ENCODE measurements at regions not wholly inside any gene's neighbourhood (a gene's known extent, or its start where the extent isn't known, plus 50 kb on each side); places are given as distances from the start of the nearest gene placed in this dataset.

DNA sequence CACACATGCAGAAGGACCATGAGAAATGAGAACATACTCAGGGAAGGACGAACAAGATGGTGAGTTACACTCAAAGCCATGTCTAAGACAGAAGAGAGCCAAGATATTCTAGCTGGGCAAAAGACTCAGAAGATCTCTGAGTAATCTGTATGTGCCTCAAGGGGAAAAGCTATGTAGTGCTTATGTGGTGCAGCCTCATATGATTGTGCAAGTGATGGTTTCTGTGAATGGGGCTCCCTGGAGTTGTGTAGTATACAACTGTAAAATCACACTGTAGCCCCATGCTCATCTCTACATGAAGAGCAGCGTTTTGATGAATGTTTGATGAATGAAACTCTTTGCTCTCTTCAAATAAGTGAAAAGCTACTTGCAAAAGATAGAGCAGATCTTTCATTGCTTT, 57.5 kb downstream of the OSR1 start:
- no peak overlapping the region for H3K27ac Mint-ChIP-seq
- no peak for ATAC-seq
- no peaks in the 10 kb centered on the region for H3K4me1 Mint-ChIP-seq
- peaks cover 0 to 10% (median 3%) of the 10 kb centered on the region in 9 donors for H3K9me3 Mint-ChIP-seq
- H3K36me3 Mint-ChIP-seq: peaks cover 7 to 12% (median 9%) of the 10 kb centered on the region in 3 donors
- DNase-seq: no peak
- no peaks in the 10 kb centered on the region for H3K27me3 Mint-ChIP-seq
- H3K4me3 Mint-ChIP-seq: no peak overlapping the region
- POLR2A ChIA-PET: no interaction called here

DNA sequence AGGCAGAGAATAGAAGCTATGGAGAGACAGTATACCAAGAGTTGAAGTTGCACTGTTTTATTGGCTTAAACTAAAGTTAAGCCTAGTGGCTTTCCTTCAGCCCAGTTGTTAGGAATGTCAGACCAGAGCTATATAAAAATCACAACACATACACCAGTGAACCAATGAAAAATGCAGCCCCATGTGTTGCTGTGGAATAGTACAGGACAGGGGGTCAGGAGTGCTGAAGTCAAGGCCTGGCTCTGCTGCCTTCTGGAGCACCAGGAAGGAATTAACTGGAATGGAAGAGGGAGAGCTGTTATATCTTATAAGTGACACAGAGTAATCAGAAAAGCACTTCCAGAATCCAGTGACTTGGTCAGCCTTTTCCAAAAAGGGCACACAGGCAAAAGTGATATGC, 58.9 kb downstream of the OSR1 start:
- DNase-seq (no peak), ATAC-seq (no peak)
- Mint-ChIP-seq H3K9me3 (peaks cover 0 to 3% (median 0%) of the 10 kb centered on the region in 9 donors), H3K27me3 (no peaks in the 10 kb centered on the region), H3K4me3 (no peak overlapping the region), H3K4me1 (no peaks in the 10 kb centered on the region), H3K27ac (no peak overlapping the region), H3K36me3 (peaks cover 0 to 3% (median 0%) of the 10 kb centered on the region in 3 donors)
- POLR2A ChIA-PET: no interaction called here

DNA sequence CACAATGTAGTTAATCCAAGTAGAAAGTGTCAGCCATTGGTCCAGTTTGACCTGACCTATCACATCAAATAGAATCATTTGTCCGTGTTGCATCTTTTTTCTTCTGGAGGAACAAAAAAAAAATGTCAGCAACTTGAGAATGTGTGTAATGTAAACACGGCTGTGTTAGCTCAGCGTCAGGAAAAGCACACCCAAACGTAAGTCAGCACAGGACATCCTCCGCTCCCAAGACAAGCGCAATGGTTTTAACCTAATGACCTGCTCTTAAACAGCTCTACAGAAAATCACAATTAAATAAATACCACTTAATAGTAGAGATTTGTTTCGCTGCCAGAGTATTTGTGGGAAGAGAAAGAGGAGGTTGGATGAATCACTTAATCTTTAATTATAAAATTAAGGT, 59.4 kb downstream of the OSR1 start:
- H3K27ac Mint-ChIP-seq: no peak overlapping the region
- H3K4me3 Mint-ChIP-seq: no peak overlapping the region
- peaks cover 0 to 2% (median 0%) of the 10 kb centered on the region in 9 donors for H3K9me3 Mint-ChIP-seq
- DNase-seq (no peak), ATAC-seq (no peak)
- H3K27me3 Mint-ChIP-seq: no peaks in the 10 kb centered on the region
- POLR2A ChIA-PET: no interaction called here
- H3K4me1 Mint-ChIP-seq: no peaks in the 10 kb centered on the region
- H3K36me3 Mint-ChIP-seq: peaks cover 0 to 2% (median 0%) of the 10 kb centered on the region in 3 donors

DNA sequence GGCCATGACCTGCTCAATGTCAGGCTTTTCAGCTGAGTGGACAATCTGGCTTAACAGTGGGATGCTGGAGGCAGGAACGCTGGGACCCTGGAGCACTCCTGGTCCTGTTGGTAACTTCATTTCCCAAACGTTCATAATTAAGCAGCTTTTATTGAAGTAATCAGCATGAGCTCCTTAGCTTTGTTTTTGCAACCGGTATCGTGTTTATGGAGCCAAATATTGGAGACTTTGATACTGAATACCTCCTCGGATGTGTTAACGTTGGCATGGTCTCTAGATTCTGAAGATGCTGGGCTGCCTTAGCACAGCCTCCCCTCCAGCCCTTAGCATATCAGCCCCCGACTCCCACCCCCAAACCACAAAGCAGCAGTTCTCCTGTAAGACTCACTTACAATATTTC, 60.7 kb downstream of the OSR1 start:
- H3K4me3 Mint-ChIP-seq: no peak overlapping the region
- H3K27me3 Mint-ChIP-seq: no peaks in the 10 kb centered on the region
- ATAC-seq: no peak
- POLR2A ChIA-PET: no interaction called here
- H3K4me1 Mint-ChIP-seq: no peaks in the 10 kb centered on the region
- peaks cover 0 to 2% (median 0%) of the 10 kb centered on the region in 3 donors for H3K36me3 Mint-ChIP-seq
- no peaks in the 10 kb centered on the region for H3K9me3 Mint-ChIP-seq
- no peak overlapping the region for H3K27ac Mint-ChIP-seq
- DNase-seq: no peak

DNA sequence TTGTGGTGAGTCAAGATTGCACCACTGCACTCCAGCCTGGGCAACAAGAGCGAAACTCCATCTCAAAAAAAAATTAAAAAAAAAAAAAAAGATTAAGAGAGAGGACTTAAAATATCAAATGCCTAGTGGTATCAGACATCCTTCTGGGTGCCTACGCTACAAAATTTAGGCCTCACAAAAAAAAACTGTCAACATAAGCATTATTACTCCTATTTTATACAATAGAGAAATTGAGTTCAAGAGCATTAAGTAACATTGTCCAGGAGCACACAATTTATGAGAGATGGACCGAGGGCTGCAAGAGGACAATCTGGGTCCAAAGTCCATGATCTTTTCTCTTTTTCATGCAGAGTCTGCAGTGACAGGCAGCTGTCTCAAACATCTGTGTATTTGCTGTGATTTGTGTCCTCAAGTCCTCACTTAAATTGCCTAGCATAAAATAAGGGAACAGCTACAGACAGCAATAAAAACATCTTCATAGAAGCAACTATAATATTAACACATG, 62.4 kb downstream of the OSR1 start:
- Mint-ChIP-seq H3K4me1 (no peaks in the 10 kb centered on the region), H3K27me3 (no peaks in the 10 kb centered on the region), H3K4me3 (no peak overlapping the region), H3K9me3 (no peaks in the 10 kb centered on the region), H3K36me3 (no peaks in the 10 kb centered on the region), H3K27ac (no peak overlapping the region)
- no peak for DNase-seq
- no peak for ATAC-seq
- POLR2A ChIA-PET: no interaction called here

DNA sequence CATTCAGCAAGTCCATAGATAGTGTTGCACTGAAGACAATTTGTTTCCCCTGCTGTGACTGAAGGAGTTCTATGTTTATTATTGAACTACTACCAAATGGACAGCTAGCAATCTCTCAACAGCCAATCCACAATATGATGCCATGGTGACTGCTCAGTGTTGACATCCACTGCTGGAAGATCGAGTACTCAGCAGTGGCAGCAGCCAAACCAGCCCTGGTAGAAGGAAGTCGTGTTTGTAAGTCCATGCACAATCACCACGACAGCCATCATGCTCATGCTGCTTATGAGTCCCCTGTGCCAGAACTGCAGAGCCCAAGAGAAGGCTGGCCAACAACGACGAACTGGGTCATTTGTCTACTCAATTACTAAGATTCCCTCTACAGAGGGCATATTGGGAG, 66.4 kb downstream of the OSR1 start:
- Mint-ChIP-seq H3K9me3 (no peaks in the 10 kb centered on the region), H3K27ac (no peak overlapping the region), H3K36me3 (peaks cover 0 to 2% (median 0%) of the 10 kb centered on the region in 3 donors), H3K4me3 (no peak overlapping the region), H3K27me3 (peaks cover 0 to 10% (median 0%) of the 10 kb centered on the region in 5 donors), H3K4me1 (no peaks in the 10 kb centered on the region)
- POLR2A ChIA-PET: no interaction called here
- DNase-seq (no peak), ATAC-seq (no peak)

DNA sequence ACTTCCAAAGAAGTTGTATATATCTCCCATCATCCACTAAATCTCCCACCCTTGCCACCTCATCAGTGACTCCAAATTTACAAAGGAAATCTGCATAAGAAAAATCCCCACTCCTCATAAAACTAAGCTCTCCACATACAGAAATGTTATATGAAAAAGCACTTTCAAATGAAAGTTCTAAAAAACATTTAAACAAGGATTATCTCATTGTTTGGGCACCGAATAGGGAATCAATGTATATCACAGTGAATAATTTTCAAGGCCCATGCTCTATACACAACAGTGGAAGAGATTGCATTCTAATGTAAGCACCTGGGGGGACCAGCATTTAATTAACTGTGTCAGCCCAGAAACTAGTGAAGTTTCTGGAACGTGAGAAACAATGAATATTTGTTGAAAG, 70.1 kb downstream of the OSR1 start:
- POLR2A ChIA-PET: no interaction called here
- H3K27ac Mint-ChIP-seq: no peak overlapping the region
- ATAC-seq (no peak), DNase-seq (no peak)
- H3K27me3 Mint-ChIP-seq: peaks cover 0 to 24% (median 0%) of the 10 kb centered on the region in 5 donors
- peaks cover 2 to 11% (median 5%) of the 10 kb centered on the region in 3 donors for H3K36me3 Mint-ChIP-seq
- peaks cover 0 to 14% (median 2%) of the 10 kb centered on the region in 9 donors for H3K9me3 Mint-ChIP-seq
- H3K4me3 Mint-ChIP-seq: no peak overlapping the region
- H3K4me1 Mint-ChIP-seq: no peaks in the 10 kb centered on the region

DNA sequence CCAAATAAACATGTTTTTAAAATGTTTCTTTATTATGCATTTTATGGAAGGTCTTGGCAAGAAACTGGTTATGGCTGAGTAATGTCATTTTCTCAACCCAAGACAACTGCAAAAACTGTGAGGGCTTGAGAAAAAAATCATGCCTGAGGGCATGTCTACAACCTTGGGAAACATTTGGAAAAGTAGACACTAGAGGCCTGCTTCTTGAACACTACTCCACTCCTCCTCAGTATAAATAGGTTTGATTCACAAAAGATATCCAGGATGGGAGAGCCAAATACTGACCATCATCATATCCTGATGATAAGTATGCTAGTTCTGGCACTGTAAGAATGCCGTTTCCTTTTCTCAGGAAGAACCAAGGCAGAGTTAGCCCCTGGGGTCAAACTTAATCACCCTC, 71.1 kb downstream of the OSR1 start:
- H3K4me3 Mint-ChIP-seq: no peak overlapping the region
- peak overlapping the region in 1 of 10 donors; percentile 24 for H3K27ac Mint-ChIP-seq
- ATAC-seq: no peak

DNA sequence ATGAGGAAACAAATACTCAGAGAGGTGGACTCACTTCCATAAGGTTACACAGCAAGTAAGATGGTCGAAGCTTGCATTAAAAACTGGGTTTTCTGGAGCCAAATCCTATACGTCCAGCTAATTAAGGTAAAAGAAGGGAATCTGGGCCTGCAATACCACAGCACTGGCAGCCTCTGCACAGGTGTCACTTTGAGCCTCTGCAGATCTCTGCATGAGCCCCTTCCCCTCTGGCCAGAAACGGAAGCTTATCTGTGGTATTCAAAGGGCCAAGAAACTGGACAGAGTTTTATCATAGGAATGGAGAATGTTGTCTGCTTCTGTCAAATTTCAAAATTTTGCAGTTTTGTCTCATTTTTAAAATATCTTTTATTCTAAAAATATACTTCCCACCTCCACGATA, 76.1 kb downstream of the OSR1 start:
- POLR2A ChIA-PET: no interaction called here
- no peak for DNase-seq
- ATAC-seq: no peak
- Mint-ChIP-seq H3K36me3 (peaks cover 5 to 32% (median 31%) of the 10 kb centered on the region in 3 donors), H3K27ac (no peak overlapping the region), H3K4me3 (no peak overlapping the region), H3K27me3 (peaks cover 0 to 37% (median 6%) of the 10 kb centered on the region in 5 donors), H3K4me1 (no peaks in the 10 kb centered on the region), H3K9me3 (peaks cover 0 to 53% (median 37%) of the 10 kb centered on the region in 9 donors)

More for the DNA sequence above, 71.1 kb downstream of the OSR1 start:
- H3K9me3 Mint-ChIP-seq: peaks cover 0 to 21% (median 7%) of the 10 kb centered on the region in 9 donors
- no peak for DNase-seq
- POLR2A ChIA-PET: no interaction called here
- H3K36me3 Mint-ChIP-seq: peaks cover 5 to 13% (median 12%) of the 10 kb centered on the region in 3 donors
- no peaks in the 10 kb centered on the region for H3K4me1 Mint-ChIP-seq
- peaks cover 0 to 33% (median 0%) of the 10 kb centered on the region in 5 donors for H3K27me3 Mint-ChIP-seq

DNA sequence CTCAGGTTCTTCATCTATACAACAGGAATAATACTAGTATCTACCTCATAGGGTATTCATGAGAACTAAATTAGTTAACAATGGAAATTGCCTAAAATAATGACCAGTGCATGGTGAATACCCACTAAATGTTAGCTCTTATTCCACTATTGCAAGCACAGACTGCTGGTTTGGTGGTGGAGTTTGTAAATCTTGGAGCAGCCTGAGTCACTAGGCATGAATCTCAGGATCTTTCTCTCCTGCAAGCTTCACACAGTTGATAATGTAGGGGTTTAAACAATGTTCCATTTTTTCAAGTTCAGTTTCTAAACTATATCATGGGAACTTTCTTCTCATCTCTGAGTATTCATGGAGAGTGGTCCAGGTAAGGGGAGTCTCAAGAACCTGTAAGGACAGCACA, 84.0 kb downstream of the OSR1 start:
- Mint-ChIP-seq H3K4me1 (no peaks in the 10 kb centered on the region), H3K27me3 (no peaks in the 10 kb centered on the region), H3K27ac (no peak overlapping the region), H3K36me3 (peaks cover 0 to 6% (median 0%) of the 10 kb centered on the region in 3 donors), H3K9me3 (peaks cover 0 to 18% (median 12%) of the 10 kb centered on the region in 9 donors), H3K4me3 (no peak overlapping the region)
- no peak for ATAC-seq
- DNase-seq: no peak
- POLR2A ChIA-PET: no interaction called here

DNA sequence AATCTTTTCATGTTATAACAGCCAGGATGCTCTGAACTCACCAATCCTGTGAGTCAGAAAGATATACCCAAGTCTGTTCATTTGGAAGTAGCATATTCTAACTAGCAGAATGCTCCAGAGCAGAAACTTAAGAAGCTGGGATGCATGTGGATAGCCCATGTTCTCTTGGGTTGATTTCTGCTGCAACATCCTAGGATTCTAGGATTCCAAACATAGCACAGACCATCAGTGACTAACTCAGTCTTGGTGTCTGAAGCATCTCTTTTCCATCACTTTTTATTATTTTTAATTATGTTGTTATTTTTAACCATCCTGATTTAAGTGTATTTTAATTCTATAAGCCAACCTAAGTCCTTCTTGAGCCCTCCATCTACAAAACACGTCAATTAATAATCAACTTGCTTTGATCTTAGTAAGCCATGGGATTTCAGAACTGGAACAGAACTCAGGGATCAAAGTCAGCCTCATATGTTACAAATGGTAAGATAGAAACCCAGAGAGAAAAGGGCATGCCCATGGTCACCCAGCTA, 85.4 kb downstream of the OSR1 start:
- H3K4me1 Mint-ChIP-seq: no peaks in the 10 kb centered on the region
- POLR2A ChIA-PET: no interaction called here
- DNase-seq: no peak
- H3K27ac Mint-ChIP-seq: no peak overlapping the region
- ATAC-seq: no peak
- no peaks in the 10 kb centered on the region for H3K36me3 Mint-ChIP-seq
- H3K27me3 Mint-ChIP-seq: no peaks in the 10 kb centered on the region
- peaks cover 0 to 12% (median 3%) of the 10 kb centered on the region in 9 donors for H3K9me3 Mint-ChIP-seq
- no peak overlapping the region for H3K4me3 Mint-ChIP-seq

DNA sequence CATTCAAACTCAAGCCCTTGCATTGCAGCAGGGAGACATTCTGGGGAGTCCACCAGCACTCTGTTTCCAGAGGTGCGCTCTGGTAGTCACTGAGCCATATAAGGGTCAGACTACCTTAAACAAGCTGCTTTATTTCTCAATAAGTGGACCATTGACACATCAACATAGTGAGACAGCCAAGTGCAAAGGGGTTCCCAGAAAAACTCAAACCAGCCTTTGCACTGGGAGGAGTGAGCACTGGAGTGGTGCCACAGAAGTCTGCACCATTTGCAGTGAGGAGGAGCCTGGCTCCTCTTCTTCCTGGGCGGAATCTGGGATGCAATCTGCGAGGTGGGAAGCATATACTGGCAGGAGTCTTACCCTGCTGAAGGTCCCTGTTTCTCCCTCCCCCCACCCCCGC, 86.4 kb downstream of the OSR1 start:
- POLR2A ChIA-PET: no interaction called here
- ATAC-seq (no peak), DNase-seq (no peak)
- peaks cover 0 to 7% (median 0%) of the 10 kb centered on the region in 9 donors for H3K9me3 Mint-ChIP-seq
- H3K27ac Mint-ChIP-seq: no peak overlapping the region
- H3K27me3 Mint-ChIP-seq: no peaks in the 10 kb centered on the region
- no peaks in the 10 kb centered on the region for H3K4me1 Mint-ChIP-seq
- no peak overlapping the region for H3K4me3 Mint-ChIP-seq
- no peaks in the 10 kb centered on the region for H3K36me3 Mint-ChIP-seq

DNA sequence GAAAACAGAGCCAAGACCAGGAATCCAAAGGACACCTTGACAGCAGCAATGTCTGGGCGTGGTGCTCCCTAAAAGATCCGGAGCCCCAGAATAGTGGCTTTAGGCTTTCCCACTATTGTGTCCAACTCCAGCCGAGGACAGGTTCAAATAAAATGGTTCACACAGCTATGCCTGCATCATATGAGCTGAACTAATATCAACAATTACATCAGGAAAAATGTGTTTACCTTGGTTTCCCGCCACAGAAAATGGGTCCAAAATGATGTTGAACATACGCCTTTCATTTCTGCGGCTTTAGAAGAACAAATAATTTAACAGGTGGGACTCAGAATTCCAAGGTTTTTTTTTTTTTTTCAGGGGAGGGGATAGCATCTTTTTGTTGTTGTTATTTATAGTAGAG, 93.6 kb downstream of the OSR1 start:
- Mint-ChIP-seq H3K36me3 (peaks cover 0 to 4% (median 0%) of the 10 kb centered on the region in 3 donors), H3K27ac (no peak overlapping the region), H3K4me3 (no peak overlapping the region), H3K27me3 (peaks cover 0 to 3% (median 2%) of the 10 kb centered on the region in 5 donors), H3K9me3 (peaks cover 0 to 6% (median 0%) of the 10 kb centered on the region in 9 donors), H3K4me1 (no peaks in the 10 kb centered on the region)
- POLR2A ChIA-PET: no interaction called here
- no peak for DNase-seq
- ATAC-seq: no peak

DNA sequence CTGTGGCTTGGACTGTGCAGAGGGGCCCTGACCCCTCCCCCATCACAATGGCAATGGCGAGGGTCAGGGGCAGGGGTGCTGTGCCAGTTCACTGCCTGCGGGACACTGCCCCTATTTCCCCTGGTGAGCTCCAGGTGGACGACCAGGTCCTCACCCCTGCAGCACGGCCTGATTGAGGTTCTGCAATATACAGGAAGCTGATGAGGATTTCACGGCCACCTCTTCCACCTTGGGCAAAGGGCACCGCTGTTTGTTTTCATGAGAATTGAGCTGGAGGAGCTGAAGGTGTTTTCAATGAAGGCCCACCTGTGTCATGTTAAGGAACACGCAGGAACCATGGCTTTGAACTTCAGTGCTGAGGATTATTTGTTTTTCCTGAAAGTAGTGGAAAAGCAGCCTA, 96.3 kb downstream of the OSR1 start:
- no peak overlapping the region for H3K27ac Mint-ChIP-seq
- ATAC-seq: no peak
- H3K4me3 Mint-ChIP-seq: no peak overlapping the region
- POLR2A ChIA-PET: no interaction called here
- no peak for DNase-seq
- H3K27me3 Mint-ChIP-seq: peaks cover 0 to 9% (median 2%) of the 10 kb centered on the region in 5 donors
- H3K9me3 Mint-ChIP-seq: peaks cover 0 to 19% (median 5%) of the 10 kb centered on the region in 9 donors
- H3K4me1 Mint-ChIP-seq: no peaks in the 10 kb centered on the region
- peaks cover 0 to 4% (median 0%) of the 10 kb centered on the region in 3 donors for H3K36me3 Mint-ChIP-seq

Data from naive thymus-derived CD8-positive, alpha-beta T cell (primary cell).